Calu3 (cell line): ENCODE measurements at regions not wholly inside any gene's neighbourhood (a gene's known extent, or its start where the extent isn't known, plus 50 kb on each side); places are given as distances from the start of the nearest gene placed in this dataset.

Source experiments
- BruUV-seq: library from RNA; stranded (reverse); fragments of 400-500 nt; replicated peaks from 2 replicates; lab custom pipeline; 2021; lab: Mats Ljungman, UMichigan
- CTCF ChIA-PET: fragments of 300-600 bp; sonication (Branson Sonifier 250); formaldehyde crosslinking; loops from one replicate; lab custom pipeline; 2022; ENCODE audit warnings: antibody characterized with exemption; lab: Charles Lee
- DNase-seq: peaks from one replicate; pipeline ENCODE4 v3.0.0; 2022
- H3K27ac Mint-ChIP-seq: one replicate; pipeline ENCODE4 v1.8.0; 2022; ENCODE audit warnings: mixed read lengths; ENCODE audit not compliant: unreplicated experiment
- H3K27me3 Mint-ChIP-seq: one replicate; pipeline ENCODE4 v1.8.0; 2022; ENCODE audit warnings: mixed read lengths; ENCODE audit not compliant: unreplicated experiment
- H3K36me3 Mint-ChIP-seq: one replicate; pipeline ENCODE4 v1.8.0; 2022; ENCODE audit warnings: mild to moderate bottlenecking, moderate library complexity, mixed read lengths; ENCODE audit not compliant: insufficient read depth, unreplicated experiment
- H3K4me1 Mint-ChIP-seq: one replicate; pipeline ENCODE4 v1.8.0; 2022; ENCODE audit warnings: mild to moderate bottlenecking, low read depth, mixed read lengths; ENCODE audit not compliant: unreplicated experiment
- H3K4me3 Mint-ChIP-seq: one replicate; pipeline ENCODE4 v1.8.0; 2022; ENCODE audit warnings: mild to moderate bottlenecking, low read depth, moderate library complexity, mixed read lengths; ENCODE audit not compliant: unreplicated experiment
- H3K9me3 Mint-ChIP-seq: one replicate; pipeline ENCODE4 v1.8.0; 2022; ENCODE audit warnings: low read depth, mixed read lengths; ENCODE audit not compliant: unreplicated experiment
- CTCF ChIP-seq: fragments of 200-600 bp; IDR thresholded peaks from one replicate; pipeline ENCODE4 v1.8.0; 2022; ENCODE audit warnings: antibody characterized with exemption; ENCODE audit not compliant: unreplicated experiment
- intact Hi-C: fragments of 100-400 bp; cut with micrococcal nuclease; formaldehyde crosslinking; loops from one replicate; pipeline ENCODE4 v1.10.0; 2022; ENCODE audit not compliant: unreplicated experiment

DNA sequence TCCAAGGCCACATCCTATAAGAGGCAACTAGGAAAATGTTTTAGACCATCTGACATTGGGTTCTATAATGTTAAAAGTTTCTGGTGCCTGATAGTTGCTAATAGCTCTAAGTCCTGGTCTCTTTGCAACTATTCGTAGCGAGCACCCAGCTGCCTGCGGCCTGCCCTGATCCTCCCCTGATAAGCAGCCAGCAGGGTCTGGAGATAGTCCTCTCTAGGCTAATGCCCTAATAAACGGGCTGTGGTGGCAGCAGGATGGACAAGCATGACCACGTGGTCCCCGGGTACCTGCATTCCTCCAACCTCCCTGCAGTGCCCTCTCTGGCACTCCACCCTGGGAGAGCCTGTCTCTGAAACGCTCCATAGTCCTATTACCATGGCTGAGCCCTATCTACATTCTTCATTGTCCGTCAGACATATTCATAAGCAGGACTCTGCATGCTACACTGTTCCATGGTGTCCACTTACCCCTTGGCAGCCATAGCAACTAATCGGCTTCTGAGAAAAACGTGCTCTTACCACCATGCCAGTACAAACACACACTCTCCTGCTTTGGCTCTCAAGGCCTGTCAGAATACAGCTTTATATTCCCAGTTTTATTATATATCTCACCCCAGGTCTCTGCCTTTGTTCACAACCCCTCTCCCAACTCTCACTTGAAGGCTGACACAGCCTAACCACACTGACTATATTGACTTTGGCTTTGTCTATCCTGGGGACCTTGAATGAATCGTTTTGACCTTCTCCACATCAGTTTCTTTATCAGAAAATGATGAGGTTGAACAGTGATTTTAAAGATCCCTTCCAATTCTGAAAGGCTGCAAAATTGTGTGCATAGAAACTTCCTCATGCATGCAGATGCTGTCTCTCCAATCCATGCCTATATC is 49.9 kb upstream of the DAPK1 start:
- BruUV-seq = no TSS peak
- intact Hi-C loops = no loop called here
- CTCF ChIA-PET = no interaction called here
- H3K4me1 Mint-ChIP-seq = peaks cover 12% of the 10 kb centered on the region
- H3K27me3 Mint-ChIP-seq = no peaks in the 10 kb centered on the region
- H3K9me3 Mint-ChIP-seq = no peaks in the 10 kb centered on the region
- TF ChIP-seq CTCF = no peak
- no peaks in the 10 kb centered on the region for H3K36me3 Mint-ChIP-seq
- DNase-seq = no peak
- H3K27ac Mint-ChIP-seq = no peak overlapping the region
- no peak overlapping the region for H3K4me3 Mint-ChIP-seq
